ENCODE measurements at regions not wholly inside any gene's neighbourhood (a gene's known extent, or its start where the extent isn't known, plus 50 kb on each side); places are given as distances from the start of the nearest gene placed in this dataset.

- no peak for TF ChIP-seq CTCF (IDR thresholded peaks at IDR 0.05)
Observed at GRCh38 chr5:2833556-2833955, 82.1 kb upstream of the IRX2 start.

- no peak for TF ChIP-seq CTCF (IDR thresholded peaks at IDR 0.05)
Observed at GRCh38 chr5:2832394-2832793, 80.9 kb upstream of the IRX2 start.

- TF ChIP-seq CTCF (IDR thresholded peaks at IDR 0.05) = no peak
Observed at GRCh38 chr5:2829239-2829638, 77.8 kb upstream of the IRX2 start.

GRCh38 chr5:2818936-2819335, 67.5 kb upstream of the IRX2 start:
- TF ChIP-seq CTCF (IDR thresholded peaks at IDR 0.05) = no peak

- no peak for TF ChIP-seq CTCF (IDR thresholded peaks at IDR 0.05)
Observed at GRCh38 chr5:2817031-2817603, 65.6 kb upstream of the IRX2 start.

GRCh38 chr5:2813678-2814077, 62.2 kb upstream of the IRX2 start:
- no peak for TF ChIP-seq CTCF (IDR thresholded peaks at IDR 0.05)

GRCh38 chr5:2810644-2811043, 59.2 kb upstream of the IRX2 start:
- no peak for TF ChIP-seq CTCF (IDR thresholded peaks at IDR 0.05)

- no peak for TF ChIP-seq CTCF (IDR thresholded peaks at IDR 0.05)
Observed at GRCh38 chr5:2806176-2806575, 54.7 kb upstream of the IRX2 start.

Data from LNCAP (cell line).